Hippocampal formation (tissue), 2 donors: ENCODE measurements at regions not wholly inside any gene's neighbourhood (a gene's known extent, or its start where the extent isn't known, plus 50 kb on each side); places are given as distances from the start of the nearest gene placed in this dataset.

Experiments
- DNase-seq, 2 donors: peaks; one replicate each; lab custom pipeline; 2025; lab: John Stamatoyannopoulos, UW

DNA sequence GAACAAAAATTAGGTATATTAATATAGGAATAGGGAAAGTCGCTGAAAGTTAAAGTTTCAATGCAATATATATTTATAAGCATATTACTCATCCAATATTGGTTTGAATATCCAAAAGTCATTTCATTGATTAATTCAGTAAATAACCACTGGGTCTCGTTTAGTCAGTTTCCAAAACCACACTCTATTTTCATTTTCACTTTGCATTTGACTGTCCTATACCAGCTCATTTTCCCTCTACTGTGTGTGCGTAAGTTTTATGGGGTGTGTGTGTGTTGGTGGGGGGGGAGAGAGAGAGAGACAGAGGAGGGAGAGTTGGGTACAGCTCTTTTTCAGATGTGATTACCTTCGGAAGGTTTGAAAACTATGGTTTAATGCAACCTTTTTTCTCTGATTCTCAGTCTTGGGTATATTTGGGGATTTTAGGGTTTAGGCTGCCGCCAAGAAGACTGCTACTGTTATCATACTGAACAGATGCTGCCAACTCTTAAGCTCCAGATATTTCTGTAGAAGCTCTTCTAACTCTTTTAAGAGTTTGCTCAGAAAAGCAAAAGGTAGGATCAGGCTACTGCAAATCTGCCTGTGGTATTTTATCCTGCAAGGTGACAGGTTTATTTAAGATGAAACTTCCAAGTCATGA, 1427.4 kb downstream of the PCDH7 start:
- no peak for DNase-seq

DNA sequence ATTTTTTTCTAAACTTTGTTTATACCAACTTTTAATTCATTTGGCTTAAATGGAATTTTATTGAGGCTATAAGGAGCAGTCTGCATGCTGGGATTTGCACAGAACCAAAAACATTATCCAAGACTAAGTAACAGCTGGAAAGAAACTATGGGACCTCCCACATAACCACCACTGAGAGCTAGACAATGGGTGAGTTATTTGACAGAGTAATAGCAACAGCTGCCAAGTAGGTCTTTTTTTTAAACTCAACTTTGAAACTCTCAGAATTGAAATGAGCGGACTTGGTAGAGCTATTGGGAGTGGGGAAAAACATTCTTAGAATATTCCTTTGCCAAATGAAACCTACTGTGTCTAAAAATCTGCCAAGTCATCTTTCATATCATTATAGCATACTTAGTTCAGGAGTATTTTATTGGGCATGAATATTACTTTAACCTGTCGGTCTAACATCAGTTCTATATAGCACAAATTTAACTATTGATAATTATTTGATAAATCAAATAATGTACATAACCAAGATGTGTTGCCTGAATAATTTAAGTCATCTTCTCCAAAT, 1428.0 kb downstream of the PCDH7 start:
- DNase-seq = peak in 1 of 2 donors; percentile 22

DNA sequence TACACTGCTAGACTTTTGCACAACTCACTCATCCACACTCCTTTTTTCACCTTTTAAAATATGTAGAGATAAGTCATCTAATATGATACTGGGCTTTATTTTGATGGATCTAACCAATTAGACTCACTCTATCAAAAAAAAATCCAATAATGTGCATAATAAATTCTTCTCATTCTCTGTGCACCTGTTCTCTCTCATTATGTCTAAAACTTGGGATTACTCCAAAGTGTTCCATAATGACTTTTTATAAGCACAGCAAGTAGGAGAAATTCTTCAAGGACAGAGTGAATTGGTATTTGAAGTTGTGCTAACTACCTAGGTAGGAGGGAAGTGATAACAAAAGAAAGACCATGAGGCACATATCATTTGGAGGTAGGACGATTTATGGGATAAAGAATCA, 1438.8 kb downstream of the PCDH7 start:
- no peak for DNase-seq

DNA sequence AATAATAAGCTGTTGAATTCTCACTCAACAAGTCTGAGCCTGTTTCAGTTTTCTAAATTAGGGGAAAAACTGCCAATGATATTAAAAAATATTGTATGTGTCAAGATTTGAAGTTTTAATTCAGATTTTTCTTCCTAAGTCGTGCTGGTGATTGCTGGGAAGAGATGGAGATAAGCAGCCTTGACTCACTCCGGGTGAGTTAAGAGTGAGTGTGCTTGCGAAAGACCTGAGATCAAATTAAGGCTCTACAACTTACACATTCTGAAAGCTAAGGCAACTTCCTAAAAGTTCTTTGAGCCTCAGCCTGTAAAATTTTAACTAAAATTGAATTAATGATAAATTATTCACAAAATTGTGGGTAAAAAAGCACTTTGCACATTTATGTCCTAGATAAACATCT, 1441.2 kb downstream of the PCDH7 start:
- DNase-seq = no peak

DNA sequence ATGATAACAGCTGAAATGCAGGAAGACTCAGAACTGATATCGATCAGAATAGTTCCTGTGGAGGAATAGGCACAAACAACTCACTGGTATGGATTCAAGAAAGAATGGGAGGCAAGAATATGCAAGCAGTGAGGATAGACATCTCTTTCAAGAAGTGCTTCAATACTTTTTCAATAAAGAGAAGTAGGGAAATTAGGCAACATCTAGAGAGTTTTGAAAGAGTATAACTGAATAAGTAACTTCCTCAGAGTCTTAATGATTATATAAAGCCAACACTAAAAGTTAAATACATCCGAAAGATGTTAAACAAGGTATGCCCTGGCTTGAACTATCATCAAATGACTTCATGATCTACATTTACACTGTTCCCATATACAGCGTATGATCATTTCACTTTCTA, 1443.0 kb downstream of the PCDH7 start:
- DNase-seq = no peak

DNA sequence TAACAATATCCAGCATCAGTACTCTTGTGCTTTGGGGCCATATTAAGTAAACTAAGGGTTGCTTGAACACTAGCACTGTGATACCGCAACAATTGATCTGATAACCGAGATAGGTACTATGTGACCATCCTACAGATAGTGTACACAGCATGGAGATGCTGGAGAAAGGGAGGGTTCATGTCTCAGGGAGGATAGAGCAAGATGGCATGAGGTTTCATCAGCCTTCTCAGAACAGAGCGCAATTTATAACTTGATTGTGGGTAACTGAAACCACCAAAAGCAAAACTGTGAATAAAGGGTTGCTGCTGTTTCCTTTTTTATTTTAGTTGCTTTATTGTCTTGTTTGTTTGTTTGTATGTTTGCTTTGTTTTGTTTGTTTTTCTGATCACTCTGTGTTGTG, 1449.7 kb downstream of the PCDH7 start:
- DNase-seq = no peak

DNA sequence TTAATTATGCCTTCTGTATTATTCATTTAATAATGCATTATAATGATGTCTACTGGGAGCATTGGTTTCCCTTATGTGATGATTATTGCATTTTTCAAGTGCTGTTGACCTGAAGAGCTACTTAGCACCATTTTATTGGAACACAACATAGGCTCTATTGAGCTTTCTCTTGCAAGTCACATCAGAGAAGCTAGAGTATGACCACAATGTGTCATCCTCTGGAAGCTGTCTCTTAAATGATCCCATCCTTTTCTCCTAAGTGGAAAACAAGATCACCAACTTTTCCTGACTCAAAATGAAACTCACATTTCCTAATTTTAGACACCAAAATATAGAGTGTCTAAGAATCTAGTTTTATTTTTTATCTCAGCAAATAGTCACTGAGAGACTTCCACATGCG, 1451.9 kb downstream of the PCDH7 start:
- no peak for DNase-seq

DNA sequence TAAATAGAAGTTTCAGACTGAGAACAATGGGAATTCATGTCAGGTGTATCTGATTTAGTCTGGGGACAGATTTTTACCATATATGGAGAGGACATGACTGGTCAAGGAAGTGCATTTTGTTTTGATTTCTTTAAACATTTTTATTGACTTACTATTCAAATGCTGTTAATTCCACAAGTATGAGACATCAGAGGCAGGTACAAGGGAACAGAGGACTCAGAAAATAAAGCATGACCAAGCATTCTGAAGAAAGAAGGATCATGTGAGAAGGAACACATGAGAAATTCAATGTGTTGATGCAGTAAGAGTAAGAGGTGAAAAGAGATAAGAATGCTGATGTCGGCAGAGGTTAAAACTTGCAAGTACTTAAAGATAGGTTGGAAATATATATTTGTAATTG, 1452.6 kb downstream of the PCDH7 start:
- DNase-seq = no peak

DNA sequence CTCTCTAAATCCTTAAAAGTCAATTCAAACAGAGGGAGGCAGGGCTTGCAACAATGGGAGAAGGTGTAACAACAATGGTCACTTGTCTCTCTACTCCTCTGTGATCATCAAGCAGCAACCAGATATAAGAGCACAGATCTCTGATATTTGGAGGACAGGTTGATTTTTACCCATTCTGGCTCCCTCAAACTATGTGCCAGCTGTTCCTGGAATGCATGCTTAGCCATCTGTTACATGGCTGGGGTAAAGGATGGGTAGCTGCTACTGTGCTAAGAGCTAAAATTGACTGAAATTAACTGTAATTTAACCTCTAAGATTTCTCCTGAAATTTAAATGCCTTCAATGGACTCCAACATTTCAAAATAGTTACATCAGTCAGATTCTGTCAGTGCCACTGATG, 1459.9 kb downstream of the PCDH7 start:
- no peak for DNase-seq

DNA sequence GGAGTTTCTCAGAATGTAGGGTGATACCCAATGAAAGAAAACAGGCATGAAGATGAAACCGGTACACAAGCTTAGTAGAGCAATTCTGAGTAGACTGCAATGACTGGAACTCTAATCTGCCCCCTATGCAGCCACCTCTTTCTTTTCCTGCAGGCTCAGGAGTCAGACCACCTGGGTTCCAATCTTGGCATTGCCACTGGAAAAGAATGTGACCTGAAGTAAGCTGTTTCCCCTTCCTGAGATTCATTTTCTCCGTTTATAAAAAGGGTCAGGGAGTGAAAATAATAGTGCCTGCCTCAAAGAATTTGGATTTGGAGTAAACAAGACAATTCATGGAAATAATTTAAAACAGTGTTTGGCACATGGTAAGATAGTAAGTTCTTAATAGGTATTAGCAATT, 1464.0 kb downstream of the PCDH7 start:
- no peak for DNase-seq

DNA sequence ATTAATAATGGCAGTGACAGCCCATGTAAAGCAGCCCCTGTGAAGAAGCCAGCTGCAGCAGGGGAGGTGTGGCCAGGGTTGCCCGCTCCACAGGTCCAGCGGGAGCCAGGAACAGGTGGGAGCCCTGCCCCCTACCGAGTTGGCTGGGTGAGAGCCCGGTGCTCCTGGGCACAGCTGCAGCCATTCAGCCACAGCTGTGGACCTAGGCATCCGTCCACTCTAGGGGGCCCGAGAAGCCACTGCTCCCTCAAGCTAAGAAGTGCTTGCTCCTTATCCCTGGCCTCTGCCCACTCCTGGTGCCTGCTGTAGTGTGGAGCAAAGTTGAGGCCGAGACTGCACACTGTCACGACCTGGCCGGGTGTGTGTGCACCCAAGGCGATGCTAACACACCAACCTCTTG, 1469.0 kb downstream of the PCDH7 start:
- no peak for DNase-seq

DNA sequence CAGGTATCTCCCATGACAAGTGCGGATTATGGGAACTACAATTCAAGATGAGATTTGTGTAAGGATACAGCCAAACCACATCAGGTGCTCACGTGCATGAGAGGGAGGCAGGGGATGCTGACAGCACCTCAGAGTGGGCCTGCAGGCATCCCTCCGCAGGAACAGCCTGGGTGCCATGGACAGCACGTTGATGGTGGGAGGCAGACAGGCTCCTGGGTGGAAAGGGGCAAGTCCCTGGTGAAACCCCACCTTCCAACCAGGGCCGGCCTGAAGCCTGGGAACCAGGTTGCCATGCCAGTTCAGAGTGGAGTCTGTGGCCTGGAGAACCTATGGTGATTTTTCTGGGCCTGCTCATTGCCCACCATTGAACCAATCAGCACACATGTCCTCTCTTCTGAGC, 1469.6 kb downstream of the PCDH7 start:
- no peak for DNase-seq

DNA sequence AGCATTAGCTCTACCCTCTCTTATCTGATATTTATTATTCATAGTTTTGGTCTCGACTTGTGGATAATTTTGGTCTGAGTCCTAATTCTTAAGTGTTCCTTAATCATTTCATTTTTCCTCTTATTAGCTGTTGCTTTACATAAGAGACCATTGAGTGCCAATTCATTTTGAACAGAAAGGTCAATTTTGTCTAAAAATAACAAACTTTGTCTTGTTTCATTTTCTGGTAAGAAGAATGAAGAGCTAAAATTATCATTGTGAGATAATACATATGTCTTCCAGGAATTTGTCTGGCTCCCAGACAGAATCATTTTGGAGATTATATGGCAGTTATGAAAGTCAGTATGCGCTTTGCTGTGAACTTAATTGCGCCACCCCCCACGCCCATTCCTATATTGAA, 1471.8 kb downstream of the PCDH7 start:
- no peak for DNase-seq

DNA sequence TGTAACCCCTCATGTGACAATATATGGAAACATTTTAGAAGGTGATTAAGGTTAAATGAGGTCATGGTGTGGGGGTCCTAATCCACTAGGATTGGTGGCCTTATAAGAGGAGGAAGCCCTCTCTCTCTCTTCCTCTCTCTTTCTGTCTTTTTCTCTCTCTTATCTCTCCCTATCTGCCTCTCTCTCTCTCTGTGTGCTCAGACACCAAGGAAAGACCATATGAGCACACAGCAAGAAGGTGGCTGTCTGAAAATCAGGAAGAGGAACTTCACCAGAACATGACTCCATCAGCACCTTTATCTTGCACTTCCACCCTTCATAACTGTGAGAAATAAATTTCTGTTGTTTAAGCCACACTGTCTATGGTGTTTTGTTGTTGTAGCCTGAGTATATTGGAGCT, 1472.2 kb downstream of the PCDH7 start:
- no peak for DNase-seq

DNA sequence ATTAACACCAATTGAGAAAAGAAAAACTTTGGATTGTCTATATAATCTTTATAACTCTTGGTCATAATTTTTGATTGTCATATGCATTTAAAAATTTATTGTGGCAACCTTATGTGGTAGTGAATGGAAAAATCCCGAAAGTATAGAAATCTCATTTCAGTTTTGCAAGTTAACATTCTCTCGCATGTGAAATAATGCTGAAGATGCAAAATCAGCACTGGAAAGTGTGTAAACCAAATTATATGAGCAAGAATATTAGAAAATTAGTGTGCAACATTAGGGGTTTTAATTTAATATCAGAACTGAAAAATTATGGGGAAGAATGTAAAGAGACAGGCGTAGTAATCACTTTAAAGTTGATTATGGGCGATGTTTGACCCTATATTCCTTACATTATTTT, 1472.8 kb downstream of the PCDH7 start:
- DNase-seq = no peak

DNA sequence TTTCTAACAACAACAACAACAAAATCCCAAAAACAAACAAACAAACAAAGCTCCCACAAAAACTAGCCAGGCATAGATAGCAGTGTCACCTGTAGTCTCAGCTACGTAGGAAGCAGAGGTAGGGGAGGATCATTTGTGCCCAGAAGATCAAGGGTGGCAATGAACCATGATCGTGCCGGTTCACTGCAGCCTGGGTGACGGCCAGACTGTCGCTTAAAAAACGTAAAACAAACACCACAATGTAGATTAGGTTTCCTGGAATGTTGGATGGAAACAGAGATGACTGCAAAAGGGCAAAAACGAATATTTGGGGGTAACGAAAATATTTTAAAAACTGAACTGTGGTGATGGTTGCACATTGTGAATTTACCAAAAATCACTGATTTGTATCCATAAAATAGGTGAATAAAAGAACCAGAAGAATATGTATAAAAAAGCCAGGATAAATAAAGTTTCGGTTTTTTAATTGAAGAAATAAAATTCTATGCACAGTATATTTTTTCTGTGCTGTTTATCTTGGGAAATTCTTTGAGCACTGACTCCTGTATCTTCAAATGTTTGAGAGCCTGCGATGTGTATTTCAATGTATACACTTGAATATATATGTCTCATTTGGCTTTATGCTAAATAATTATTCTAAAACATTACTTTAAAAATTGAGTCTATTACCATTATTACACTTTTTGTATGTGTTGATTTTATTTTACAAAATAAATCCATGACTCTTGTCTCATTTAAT, 1477.0 kb downstream of the PCDH7 start:
- no peak for DNase-seq

DNA sequence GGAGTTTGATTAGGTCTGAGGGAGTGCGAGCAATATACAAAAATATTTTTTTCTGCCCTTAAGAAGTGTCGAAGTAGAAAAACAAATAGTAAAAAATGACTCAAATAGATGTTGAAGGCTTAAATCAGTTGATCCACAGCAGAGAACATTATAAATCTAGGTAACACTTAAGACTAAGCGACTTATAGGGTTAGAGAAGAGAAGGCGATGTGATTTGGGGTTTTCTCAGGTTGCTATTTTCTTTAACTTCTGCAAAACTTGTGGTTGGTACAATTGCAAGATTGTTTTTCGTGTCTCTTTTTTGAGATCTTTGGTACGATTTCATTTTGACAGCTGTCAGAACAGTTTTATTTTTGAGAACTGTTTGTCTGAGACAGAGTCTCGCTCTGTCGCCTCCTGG, 1479.5 kb downstream of the PCDH7 start:
- DNase-seq = no peak

DNA sequence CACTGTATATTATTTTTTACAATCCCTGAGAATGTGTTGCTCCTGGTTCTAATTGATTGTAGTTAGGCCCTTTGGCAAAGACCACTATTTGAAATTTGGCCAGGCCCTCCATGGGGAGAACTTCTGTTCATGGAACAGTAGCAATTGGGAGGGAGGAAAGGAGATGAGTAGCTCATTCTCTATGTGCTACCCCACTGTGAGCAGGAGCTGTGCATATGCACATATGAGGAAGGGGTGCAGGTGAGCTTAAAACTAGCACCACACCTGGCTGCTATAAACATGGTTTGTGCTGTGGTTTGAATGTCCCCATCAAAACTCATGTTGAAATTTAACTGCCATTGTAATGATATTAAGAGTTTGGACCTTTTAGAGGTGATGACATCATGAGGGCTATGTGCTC, 1483.2 kb downstream of the PCDH7 start:
- DNase-seq = no peak

DNA sequence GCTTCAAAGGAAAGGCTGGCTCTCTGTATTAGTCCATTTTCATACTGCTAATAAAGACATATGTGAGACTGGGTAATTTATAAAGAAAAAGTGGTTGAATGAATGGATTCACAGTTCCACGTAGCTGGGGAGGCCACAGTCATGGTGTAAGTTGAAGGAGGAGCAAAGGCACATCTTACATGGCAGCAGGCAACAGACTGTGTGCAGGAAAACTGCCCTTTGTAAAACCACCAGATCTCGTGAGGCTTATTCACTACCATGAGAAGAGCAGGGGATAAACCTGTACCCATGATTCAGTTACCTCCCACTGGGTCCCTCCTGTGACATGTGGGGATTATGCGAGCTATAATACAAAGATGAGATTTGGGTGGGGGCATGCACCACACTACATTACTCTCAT, 1486.6 kb downstream of the PCDH7 start:
- DNase-seq = no peak

DNA sequence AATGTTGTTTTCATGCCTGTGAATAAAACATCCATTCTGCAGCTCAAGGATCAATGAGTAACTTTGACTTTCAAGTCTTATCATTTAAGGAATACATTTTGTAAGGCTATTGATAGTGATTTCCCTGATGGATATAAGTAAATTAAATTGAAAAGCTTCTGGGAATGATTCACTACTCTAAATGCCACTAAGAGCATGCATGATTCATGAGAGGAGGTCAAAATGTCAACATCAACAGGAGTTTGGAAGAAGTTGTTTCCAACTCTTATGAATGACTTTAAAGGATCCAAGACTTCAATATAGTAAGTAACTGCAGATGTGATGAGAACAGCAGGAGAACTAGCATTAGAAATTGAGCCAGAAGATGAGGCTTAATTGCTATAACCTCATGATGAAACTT, 1487.3 kb downstream of the PCDH7 start:
- no peak for DNase-seq

DNA sequence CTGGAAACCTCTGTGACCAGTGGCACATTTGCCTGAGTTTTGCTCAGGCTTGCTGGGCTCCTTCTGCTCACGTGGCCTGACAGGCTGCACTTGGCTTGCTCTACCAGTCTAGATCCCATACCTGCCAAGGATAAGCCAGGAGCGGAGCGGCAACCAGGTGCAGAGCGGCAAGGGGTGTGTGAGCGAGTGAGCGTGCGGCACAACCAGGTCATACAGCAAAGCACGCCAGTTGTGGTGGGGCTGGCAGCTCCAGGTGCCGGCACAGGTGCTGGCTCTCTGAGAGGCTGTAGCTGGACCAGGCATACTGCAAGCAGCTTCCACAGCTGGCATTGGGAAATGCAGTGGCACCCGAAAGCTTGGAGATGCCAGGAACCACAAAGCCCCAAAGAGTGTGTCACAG, 1495.1 kb downstream of the PCDH7 start:
- no peak for DNase-seq

DNA sequence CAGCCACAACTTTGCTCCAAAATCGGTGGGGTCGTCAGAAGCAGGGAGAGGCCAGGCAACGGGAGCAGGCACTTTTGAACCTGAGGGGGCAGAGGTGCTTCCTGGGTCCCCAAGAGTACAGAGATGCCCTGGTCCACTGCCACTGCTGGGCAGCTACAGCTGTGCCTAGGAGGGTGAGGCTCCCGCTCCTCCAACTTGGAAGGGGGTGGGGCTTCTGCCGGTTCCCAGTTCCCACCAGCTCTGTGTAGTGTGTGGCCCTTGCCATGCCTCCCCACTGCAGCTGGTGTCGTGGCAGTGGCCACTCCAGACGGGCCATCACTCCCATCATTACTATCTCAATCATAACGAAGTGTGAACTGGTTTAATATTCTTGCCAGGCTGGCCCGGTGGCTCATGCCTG, 1496.3 kb downstream of the PCDH7 start:
- DNase-seq = no peak

DNA sequence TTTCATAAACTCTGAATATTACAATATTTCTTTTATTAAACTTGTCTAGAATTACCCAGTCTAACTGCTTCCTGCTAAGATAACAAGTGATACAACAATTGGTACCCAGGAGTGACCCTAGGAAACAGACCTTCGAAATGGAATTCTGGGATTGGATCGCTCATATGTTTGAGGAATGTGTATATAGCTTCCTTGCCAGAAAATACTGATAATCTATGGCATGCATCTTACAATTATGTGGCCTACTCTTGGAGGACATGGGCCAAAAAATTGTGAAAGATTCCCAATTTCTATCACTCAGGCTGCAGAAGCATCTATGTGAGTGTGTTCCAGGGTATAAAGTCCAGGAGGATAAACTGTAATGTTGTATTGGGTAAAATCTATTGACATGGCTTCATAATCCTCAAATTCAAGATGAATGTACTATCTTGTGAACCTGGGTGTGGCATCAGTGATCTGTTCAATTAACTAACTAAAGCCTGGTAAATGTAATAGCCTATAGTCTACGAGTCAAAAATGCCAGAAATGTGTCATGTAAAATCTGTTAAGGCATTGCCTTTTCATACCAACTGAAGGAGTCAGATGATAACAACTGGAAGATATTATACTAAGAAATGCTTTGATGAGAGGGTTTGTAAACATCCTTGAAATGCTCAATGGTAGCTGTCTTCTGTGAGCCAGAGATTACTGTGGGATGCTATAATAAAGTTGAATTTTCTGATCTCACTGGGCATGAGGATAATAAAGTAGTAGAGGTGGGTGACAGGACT, 1499.3 kb downstream of the PCDH7 start:
- DNase-seq = no peak
